Left renal pelvis (tissue), 4 donors: ENCODE measurements at regions not wholly inside any gene's neighbourhood (a gene's known extent, or its start where the extent isn't known, plus 50 kb on each side); places are given as distances from the start of the nearest gene placed in this dataset.

Experiments used
- DNase-seq, 4 donors: peaks; one replicate each; pipeline ENCODE4 v3.0.0-alpha.2; 2013; ENCODE audit warnings: low read depth in 4 of 4, low spot score in 3 of 4

DNA sequence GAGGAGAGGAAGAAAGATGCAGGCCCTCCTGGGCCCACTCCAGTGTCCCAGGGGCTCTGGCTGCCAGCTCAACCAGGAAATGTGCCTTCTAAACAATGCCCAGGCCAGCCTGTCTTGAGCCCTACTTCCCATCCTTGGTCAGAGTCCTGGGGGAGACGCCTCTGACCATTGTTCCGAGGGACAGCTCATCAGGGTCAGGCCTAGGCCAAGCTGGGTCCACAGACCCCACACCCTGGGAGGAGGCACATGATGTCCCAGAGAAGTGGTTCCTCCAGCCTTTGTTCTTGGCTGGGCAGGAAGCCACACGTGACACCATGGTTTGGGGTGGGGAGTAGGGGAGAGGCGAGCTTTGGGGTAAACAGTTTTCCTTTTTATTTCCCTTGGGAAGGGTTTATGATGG lies 102.5 kb downstream of the EFNB1 start:
- no peak for DNase-seq

DNA sequence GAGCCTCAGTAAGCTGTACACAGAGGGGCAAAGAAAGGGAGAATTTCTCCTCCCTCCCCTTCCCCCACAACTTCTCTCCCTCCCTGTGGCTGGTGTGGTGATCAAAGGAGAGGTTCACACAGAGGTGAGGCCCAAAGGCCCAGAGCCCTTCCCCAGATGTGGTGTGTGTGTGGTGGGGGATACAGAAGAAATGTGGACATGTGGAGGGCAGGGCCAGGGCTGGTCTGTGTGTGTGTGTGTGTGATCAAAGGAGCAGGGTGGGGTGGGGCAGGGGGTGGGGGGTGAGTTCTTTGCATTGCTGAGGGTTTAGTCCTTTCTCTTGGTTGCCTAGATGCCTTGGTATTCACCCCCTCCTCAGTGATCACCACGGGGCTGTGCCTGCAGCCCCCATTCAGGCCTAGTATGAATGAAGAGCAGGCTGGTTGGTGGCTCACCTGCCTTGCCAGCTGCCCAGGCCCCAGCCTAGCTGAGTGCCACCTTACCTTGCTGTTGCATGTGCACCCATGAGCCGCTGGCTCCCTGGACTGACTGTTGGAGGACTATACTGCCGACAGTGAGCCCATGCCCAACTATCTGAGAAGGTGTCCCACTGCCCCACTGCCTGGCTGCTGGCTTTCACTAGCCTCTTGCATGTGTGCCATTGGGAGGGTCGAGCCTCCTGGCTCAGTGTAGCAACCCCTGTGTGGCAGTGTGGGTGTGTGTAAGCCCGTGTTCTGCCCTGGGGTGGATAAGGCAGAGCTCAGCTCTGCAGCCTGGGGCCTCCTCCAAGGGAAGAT lies 101.9 kb downstream of the EFNB1 start:
- DNase-seq, result no peak

DNA sequence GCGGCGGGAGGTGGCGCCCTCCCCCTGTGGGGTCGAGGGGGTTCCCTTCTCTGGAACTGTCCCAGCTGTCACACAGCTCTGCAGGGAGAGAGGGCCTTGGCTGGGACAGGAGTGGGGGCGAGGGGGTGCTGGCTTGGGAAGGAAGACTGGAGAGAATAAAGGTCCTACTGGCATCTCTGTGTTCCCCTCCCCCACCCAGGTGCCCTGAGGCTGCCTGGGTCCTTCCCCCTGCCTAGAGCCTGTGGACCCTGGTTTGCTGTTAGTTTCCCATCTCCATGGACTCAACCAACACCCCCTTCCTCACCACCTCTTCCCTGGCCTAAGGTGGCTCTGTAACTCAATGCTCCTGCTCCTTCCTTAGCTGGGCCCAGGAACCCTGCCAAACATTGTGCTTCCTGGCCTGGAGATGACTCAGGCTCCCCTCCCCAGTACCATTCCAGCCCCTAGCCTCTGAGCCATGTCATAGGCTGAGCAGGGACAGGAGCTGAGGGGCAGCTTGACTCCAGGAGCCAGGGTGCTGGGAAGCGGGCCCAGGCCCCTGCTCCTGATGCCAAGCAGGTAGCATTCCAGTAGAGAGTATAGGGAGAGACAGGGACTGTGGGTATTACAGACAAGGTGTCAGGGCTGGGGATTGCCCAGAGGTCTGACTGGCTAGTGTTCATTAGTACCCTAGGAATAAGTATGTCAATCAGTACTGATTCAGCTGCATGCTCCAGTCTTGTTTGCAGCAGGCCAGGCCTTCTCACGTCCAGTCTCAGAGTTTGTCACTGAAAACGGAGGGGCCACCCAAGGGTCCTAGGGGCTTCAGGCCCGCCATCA lies 100.7 kb downstream of the EFNB1 start:
- no peak for DNase-seq

DNA sequence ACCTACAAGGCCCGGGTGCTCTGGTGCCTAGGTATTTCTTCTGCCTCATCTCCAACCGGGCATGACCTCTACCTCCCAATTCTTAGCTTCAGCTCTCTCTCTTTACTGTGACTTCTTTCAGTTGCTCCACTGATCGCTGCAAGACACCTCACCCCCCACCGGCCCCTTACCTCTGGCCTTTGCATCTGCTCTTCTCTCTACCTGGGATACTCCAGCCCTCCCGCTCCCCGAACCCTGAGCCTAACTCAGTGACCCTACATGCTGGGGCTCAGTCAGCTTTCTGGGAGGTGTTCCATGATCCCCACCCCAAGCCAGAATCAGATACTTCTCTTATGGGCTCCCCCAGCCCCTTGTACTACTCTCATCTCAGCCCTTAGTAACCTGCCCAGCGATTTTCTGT lies 99.6 kb downstream of the EFNB1 start:
- no peak for DNase-seq

DNA sequence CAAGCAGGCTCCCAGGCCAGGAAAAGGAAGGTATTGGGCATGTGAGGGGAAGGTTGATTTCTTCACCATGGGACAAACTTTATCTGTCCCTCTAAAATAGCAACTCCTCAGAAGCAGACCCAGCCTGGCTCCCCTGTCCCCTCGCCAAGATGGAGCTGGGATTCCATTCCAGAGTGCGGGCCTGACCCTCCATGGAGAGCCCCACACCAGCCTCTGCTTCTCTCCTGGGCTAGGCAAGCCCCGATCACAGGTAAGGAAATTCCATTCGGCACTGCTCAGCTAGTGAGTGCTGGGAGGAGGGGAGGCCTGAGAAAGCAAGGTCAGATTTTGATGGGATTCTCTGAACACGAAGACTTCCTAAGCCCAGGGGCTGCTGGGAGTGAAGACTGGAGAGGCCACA lies 98.4 kb downstream of the EFNB1 start:
- DNase-seq, result no peak

DNA sequence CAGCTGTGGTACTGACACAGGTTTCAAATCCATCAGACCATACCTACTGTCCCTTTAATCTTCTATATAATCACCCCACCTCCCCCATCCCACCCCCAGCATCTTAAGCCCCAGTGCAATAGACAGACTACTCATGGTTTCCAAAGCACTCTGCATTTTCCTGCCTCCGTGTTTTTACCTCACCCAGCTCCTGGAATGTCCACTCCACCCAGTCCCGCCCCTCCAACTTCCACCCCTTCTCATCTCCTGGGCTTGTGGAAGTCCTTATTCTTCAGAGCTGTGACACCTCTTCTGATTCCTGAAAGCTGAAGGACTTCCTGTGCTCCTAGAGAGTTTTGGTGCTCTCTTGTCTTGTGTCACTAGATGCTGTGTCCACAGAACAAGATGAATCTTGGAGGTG lies 94.3 kb downstream of the EFNB1 start:
- DNase-seq, result no peak

DNA sequence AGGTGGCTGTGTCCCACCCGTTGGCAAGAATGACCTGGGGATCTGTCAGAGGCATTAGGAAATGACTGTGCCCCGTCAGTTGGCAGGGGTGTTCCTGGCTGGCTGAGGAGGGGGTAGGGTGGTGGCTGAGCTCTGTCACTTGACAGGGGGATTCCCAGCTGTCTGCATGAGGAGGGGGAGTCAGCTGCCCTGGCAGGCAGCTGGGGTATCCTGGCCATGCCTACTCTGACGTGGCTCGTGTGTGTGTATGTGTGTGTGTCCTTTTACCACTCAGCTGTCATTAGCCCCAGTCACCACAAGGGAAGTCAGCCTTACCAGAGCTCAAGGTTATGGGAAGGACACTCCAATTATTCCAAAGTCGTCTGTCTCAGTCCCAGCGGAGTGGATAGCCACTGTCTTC lies 93.2 kb downstream of the EFNB1 start:
- no peak for DNase-seq

DNA sequence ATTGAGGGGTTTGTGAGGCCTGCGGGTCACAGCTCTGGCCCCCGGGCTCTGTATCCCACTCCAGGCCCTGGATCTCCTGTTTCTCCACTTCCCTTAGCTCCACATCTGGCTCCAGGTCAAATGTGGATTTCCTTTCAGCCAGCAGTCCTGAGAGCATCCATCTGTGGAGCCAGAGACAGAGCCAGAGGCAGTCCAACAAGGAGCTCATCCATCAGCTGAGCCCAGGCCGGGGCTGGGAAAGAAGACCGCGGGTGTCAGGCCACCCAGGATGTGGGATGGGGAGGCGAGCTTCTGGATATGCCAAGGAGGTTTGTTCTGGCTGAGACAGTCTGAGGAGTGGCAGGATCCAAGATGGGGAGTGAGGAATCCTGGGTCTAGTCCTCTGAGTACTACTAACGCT lies 91.7 kb downstream of the EFNB1 start:
- DNase-seq, result no peak

DNA sequence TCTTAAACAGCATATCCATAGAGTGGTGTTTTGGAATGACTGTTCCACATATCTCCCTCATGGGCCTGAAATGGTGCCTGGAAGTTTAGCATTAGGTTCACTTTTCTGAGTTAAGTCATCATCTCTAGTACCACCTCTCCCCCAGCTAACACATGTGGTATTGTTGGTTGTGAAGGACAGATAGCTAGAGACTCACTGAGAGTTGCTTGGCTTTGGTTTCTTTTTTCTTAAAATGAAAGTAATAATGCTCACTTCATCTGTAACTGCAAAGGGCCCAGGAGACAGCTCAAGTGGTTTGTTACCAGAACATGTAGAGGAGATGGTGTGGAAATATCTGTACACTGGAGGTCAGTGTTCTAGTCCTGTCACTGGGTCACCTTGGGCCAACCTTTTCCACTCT lies 90.9 kb downstream of the EFNB1 start:
- no peak for DNase-seq

DNA sequence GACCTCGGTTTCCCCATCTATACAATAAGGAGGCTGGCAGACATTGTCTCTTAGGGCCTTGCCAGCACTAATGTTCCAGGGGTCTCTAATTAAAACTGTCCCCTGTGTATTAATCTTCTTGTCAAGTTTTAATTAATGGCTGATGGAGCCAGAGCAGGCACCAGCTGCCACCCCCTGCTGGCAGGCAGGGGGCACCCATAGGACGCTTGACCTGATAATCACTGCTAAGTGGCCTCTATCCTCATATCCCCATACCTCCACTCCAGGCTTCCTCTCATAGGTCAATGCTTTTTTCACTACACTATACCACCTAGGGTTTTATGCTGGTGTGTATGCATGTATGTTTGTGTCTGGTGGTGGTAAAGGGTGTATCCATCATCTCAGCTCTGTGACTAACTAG lies 89.4 kb downstream of the EFNB1 start:
- no peak for DNase-seq

DNA sequence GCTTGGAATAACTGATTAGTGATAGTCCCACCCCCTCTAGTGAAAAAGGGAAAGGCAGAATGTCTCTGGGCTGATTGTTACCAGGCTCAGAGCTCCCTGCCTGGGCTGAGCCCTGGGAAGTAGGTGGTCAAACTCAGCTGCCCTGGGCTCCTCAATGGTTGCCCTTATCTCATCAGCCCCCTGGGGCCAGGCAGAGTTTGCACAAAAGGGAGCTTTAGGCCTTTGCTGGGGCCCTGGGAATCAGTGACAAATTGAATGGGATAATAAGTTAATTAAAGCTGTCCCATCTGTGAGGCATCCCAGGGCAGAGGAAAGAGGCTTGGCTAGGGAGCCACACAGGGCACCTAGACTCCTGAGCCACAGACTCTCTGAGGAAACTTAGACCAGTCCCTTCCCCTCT lies 89.0 kb downstream of the EFNB1 start:
- no peak for DNase-seq

DNA sequence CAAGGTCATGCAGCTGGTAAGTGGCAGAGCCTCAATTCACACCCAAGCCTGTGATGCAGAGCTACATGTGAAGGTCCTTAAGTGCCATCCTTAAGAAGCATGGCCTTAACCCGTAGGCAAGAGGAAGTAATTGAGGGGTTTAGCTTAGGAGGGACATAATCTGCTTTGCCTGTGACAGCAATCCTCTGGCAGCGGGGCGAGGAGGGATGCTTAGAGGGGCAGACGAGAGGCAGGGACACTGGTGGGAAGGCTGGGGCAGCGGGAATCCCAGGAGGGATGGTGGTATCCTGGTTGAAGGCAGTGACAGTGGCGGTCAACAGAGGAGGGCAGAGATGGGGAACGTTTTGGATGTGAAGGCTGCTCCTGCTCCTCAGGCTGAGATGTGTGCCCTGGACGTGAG lies 88.1 kb downstream of the EFNB1 start:
- no peak for DNase-seq

DNA sequence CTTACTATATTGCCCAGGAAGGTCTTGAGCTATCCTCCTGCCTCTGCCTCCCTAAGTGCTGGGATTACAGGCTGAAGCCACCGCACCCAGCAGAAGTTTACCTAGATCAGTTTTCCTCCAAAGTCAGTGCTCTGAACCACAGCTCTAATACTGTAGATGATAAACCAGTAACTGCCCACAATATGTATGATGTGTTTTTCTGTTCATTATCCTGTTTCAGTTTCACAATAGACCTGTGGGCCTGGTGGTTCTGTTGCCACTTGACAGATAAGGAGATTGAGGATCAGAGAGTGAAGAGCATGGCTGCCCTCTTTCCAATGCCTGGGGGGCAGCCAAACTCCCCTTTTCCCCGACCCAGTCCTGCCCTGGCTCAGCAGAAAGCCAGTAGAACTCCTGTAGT lies 87.0 kb downstream of the EFNB1 start:
- no peak for DNase-seq

DNA sequence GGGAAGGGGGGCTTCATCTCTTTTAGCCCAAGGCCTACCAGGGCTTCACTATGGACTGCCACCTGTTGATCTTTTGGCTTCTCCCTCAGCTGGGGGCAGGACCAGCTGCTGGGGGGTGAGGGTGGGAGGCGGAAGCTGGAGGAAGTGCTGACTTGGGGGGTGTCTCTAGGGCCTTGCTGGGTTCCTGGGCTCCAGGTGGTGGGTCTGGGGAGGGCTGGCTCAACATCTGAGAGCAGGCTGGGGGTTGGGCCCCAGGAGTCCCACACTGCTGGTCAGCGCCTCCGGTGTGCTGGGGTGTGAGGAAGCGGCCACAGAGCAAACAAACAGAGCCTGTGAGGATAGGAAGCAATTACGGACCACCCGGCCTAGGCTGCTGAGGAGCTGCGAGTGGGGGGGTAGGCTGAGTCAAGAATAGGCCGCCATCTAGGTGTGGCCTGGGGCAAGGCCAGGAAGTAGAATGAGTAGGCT lies 85.7 kb downstream of the EFNB1 start:
- no peak for DNase-seq

DNA sequence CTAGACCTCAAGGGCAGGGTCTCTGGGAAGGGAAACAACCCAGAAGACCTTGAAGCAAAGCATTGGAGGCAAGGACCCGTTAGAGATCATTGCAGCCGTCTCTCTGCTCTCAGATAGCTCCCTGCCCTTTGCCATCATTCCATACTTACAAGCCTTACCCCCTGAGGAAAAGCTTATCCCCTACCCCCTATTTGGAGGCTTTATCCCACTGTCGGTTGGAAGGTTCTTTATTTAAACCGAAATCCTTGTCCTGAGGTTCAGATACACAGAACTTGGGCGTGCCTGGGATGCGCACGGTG lies 84.4 kb downstream of the EFNB1 start:
- no peak for DNase-seq

DNA sequence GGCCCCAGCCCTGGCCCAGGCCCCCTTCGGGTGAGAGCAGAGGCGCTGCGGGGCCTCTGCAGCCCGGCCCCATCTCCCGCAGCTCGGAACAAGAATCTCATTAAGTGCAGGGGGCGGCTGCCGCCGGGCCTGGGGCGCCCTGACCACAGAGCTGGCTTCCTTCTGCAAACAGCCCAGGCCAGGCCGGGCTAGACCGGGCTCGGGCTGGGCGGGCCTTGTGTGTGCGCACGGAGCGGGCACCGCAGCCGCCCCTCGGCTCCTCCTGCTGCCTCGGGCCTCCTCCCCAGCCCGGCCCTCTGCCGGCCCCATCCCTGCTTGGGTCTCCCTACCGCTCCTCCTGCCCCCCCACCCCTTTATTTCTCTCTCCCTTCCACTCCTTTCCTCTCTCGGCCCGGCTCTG lies 83.3 kb downstream of the EFNB1 start:
- DNase-seq, result no peak

DNA sequence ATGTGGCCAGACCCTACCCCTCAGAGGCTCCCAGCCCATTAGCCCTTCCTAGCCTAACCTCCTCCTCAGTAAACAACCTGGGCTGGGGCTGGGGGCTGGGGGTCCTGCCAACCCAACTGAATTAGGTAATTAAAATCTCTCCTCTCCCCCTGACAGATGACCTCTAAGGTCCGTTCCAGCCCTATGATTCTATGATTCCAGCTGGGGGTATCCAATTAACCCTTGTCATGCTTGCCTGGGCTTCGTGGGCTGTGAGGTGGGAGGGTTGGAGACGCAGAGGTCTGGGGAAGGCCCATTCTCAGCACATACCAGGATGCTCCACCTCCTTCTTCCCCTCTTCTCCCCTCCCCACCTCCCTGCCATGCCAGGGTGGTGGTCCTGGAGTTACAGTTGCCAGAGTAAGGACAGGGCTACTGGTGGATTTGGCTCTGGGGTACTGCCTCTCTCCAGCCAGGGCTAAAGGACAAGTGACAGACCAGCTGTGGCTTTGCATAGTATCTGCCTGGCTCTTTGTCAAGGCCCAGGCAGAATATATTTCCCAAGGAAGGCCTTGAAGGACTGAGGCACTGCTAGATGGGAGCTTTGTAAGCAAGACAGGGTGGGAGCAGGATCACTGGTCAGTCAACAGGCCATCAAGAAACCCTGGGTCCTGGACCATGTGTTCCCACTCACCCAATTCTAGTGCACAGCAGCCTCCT lies 82.1 kb downstream of the EFNB1 start:
- DNase-seq, result no peak

DNA sequence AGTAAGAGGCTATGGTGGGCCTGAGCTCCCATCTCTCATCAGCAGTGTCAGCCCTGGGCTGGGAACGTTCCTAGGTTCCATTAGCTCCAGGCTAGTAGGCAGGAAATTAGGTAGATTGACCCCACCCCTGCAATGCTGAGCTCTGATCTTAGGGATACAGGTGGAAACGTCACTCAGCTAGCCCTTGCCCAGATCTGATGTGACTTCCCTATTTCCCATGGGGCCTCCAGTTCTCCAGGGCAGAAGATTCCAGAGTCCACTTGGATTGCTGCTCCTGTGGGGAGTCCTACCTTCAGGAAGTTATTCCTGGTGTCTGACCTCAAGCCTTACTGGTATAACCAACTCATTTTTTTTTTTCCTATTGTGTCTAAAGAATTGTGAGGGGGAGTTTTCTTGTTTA lies 81.1 kb downstream of the EFNB1 start:
- DNase-seq, result no peak

DNA sequence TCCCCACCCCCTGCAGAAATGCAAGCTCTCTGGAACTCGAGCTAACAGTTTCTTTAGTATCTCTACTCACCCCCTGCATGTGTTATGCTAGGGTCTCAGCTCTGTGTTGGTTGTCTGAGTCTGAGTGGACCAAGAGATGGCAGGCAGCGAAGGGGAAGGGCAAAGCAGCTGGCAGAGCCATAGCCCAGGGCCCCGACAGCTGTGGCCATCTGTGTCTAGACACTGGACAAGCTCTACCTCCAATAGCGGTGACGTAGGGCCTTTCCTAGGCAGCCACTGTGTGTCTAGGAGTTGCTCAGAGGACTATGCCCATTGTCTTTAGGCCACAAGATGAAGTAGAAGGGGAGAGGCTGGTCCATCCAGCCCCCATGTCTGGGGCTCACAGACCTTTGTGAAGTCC lies 79.2 kb downstream of the EFNB1 start:
- DNase-seq, result no peak

DNA sequence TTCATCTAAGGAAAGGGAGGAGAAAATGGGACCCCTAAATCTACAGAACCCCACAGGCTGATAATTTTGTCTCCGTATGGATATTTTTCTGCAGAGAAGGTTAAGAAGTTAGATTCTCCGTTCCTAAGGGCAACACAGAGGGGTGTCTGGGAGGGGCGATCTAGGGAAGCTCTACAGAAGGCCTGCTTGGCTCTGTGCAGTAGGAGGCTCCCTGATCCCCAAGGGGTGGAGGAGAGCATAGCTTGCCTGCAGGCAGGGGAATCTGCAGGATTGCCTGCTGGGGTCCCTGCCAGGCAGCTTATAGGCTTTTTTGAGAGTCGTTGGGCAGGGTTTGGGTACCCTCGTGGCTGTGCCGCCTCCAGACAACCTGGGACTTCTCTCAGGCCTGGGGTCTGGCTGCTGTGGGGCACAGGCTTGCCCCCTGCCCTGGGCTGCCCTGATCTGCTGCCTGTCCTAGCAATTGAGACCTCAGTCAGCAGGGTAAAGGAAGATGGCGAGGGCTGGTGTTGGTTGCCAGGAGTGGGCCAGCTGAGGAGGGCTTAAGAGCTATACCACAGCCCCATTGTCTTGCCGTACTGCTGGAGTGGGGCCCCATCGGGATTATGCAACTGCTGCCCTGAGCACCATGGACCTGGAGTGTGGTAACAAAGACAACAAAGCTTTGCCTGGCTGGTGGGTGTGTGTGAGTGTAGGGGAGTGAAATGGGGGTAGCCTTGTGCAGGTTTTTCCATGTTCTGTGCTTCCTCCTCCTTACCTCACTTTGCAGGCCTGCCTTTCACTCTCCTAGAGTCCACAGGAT lies 74.1 kb downstream of the EFNB1 start:
- no peak for DNase-seq

DNA sequence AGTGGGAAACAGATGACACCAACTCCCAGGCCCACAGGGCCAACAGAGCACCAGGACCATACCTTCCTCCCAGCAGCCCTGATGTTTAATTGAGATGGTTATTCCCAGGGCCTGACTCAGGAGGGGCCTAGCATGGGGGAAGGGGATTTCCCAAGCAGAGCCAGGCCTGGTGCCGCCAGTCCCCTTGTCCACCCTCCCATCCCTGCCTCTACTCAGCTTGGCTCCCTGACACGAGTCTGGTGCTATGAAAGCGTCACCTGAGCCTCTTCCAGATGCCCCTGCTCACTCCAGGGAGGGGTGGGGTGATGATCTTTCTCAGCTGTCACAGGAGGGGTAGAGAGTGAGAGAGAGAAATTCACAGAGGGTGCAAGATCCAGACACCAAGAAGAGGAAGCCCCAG lies 72.7 kb downstream of the EFNB1 start:
- no peak for DNase-seq
